ENCODE measurements at regions not wholly inside any gene's neighbourhood (a gene's known extent, or its start where the extent isn't known, plus 50 kb on each side); places are given as distances from the start of the nearest gene placed in this dataset.

DNA sequence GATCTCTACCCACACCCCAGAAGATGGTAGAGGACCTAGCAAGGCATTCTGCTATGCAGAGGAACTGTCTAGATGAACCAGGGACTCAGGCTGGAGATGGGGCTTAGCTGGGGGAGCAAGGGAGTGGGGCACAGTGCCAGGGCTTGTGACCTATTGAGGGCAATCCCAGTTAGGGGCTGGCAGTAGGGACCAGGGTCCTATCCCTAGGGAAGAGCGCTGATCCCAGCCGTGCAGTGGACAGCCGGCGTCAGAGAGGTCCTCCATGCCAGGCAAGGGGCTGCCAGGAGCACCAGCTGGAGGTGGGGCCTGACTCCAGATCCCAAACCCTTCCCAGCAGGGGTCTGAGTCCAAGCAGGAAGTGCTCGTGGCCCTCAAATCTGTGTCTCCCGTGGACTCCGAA lies 52.7 kb upstream of the NEURL1B start:
- no peak for FAIRE-seq

DNA sequence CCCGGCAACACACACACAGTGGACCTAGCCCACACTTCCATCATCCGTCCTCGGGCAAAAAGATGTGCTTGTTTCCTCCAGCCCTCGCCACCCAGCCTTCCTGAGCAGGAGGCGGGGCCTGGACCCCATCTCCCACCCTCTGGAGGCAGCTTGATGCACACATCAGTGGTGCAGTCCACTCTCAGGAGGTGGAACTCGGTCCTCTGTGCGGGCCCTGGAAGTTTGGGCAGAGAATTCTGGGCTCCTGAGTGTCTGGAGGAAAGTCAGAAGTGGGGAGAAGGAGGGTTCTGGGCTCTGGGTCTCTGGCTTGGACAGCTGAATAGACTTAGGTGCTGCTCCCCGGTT lies 54.0 kb upstream of the NEURL1B start:
- no peak for FAIRE-seq

DNA sequence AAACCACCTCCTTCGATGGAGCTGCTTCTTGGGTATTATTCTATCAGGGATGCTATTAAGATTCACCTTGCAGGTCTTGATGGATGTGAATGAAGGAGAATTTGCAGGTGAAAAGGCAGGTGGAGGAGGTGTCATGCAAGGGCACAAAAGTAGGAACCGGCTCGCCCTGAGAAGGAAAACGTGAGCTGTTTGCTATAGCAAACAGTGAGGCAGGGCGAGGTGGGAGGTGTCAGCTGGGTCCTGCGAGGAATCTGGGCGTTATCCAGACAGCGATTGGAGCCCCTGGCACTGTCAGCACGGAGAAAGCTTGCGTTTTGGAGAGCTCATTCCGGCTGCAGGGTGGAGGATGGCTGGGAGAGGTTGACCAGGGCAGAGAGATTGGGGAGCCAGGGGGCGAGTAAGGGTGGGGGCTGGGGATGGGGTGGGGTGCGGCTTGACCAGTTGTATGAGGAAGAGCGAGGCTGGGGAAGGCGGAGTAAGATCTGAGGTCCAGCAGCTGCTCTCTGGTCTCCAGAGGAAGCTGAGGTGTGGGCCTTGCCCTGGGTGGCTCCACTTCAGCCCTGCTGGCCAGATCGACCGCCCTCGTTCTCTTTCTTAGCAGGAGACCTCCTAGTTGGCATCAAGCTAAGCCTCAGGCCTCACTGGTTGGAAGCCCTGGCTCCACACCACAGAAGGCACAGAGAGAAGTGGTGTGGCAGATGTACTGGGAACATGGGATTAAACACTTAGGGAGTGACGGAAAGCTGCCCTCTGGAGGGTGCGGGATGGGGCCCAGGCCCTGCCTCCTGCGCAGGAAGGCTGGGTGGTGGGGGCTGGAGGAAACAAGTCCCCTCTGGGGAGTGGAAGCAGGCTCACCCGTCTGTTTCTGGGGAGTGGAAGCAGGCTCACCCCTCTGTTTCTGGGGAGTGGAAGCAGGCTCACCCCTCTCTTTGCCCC lies 54.7 kb upstream of the NEURL1B start:
- no peak for FAIRE-seq

DNA sequence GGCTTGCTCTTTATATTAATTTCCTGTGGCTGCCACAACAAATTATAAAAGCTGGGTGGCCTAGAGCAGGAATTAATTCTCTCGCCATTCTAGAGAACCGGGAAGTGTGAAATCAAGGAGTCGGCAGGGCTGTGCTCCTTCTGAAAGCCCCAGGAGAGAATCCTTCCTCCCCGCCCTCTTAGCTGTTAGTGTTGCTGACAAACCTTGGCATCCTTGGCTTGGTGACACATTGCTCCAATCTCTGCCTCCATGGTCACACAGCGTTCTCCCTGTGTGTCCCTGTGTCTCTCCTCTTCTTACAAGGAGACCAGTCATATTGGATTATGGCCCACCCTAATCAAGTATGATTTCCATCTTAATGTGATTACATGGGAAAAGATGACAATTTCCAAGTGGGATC lies 55.9 kb upstream of the NEURL1B start:
- FAIRE-seq: no peak

DNA sequence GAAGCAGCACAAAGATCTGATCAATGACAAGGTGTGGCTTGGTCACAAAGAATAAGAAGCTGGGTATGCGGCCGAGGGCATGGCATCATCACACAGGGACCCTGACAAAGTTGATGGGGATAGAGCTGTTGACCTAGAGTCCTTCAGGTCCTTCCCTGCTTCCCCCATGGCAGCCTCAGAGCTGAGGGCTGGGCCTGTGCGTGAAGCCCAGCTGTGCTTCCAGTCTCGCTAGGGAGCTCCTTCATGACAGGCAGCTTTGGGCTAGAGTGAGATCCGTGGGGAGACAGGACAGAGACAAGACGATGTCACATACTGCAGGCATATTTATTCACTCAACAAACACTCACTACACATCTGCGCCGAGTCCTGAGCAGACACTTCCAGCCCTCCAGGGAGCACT lies 56.4 kb upstream of the NEURL1B start:
- no peak for FAIRE-seq

DNA sequence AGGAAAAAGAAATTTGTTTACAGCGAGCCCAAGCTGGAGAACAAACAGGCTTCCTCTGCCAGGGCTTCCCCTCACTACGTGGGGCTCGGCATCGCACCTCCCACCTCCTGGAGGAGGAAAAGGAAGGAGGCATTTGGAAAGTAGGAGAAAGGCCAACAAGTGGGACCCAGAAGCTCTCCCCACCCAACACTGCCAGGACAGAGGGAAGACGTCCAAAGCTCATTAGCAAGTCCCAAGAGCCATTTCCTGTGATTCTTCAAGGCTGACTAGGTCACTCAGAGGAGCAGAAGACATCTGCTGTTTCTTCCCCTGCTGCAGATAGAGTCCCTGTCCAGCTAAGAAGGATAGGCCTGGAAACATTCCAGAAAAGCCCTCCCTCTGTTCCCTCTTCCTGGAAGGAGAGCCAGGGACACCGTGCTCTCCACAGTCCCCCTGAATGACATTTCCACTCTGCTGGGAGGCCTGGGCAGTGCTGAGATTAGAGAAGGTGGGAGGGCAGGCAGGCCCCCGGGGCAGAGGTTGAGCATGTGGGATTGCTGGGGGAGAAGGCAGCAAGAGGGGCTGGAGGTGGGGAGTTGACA lies 57.0 kb upstream of the NEURL1B start:
- FAIRE-seq: no peak

DNA sequence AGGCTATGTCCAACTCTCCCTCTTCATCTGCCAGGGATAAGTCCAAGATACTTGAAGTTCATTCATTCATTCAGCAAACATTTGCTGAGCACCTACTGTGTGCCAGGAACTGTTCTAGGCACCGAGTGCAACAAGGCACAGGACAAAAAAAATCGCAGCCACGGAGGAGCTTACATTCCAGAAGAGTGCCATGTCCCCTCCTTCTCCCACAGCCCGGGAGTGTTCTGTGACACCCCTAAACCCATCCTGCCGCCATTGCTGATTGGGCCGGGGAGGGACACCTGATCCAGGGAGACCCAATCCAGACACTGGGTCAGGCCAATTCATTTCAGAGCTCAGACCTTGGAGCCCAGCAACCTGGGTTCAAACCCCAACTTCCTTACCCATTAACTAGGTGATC lies 58.1 kb upstream of the NEURL1B start:
- FAIRE-seq: no peak

DNA sequence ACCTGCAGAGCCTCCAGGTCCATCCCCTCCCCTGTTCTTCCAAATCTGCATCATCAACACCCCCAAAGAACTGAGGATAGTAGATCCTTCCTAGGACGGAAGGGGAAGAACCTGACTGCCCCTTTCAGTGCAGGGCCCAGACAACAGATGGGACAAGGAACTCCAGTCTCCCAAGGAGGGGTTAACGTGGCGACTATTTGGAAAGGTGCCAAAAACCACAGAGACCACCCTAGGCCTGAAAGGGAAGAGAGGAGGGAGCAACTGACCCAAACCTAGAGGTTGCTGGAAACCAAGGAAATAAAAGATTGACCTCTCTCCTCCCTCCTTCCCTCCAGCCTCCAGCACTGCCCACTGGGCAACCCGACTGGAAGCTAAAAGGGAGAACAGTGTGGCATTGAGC lies 59.7 kb upstream of the NEURL1B start:
- FAIRE-seq: no peak

DNA sequence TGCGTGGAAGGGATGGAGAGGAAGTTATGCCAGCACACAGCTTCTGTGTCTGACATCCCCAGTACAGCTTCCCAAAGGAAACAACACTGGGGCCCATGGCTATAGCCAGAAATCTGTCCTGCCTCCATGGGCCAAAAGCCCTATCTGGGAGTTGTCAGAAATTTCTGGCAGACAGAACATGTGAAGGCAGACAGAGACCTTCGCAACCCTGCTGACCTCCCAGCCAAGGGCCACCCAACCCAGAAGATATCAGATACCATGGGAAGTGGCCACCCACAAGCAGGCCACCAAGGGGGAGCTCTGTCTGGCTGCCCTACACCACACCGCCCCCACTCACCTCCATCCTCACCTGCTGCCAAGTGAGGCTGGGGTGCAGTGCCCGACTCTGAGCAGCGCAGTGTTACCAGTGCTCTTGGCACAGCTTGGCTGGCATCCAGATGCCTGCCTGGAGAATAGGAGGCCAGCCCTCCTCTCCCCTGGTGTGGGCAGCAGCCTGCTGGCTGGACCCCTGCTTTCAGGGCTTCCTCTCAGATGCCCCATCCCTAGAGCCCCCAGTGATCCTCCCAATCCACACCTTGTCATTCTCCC lies 61.6 kb upstream of the NEURL1B start:
- FAIRE-seq: no peak

DNA sequence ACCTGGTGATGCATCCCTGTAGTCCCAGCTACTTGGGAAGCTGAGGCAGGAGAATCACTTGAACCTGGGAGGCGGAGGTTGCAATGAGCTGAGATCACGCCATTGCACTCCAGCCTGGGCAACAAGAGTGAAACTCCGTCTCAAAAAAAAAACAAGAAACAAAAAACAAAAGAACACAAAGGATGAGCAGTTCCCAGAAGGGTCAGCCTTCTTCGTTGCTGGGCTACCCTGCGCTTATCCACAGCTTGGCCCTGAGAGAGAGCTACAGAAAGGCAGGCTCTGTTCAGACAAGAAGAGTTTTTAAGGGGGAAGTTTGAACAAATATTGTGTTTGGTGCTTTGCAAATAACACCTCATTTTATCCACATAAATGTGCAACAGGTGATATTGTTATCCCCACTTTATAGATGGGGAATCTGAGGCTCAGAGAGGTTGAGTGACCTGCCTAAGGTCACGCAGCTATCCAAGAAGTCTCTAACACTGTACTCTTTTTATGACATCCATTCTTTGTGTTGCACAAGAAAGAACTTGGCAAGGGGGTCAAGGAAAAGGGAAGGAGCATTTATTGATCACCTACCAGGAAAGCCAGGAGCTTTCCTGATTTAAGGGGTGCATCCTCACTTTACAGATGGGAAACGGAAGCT lies 63.7 kb upstream of the NEURL1B start:
- no peak for FAIRE-seq

DNA sequence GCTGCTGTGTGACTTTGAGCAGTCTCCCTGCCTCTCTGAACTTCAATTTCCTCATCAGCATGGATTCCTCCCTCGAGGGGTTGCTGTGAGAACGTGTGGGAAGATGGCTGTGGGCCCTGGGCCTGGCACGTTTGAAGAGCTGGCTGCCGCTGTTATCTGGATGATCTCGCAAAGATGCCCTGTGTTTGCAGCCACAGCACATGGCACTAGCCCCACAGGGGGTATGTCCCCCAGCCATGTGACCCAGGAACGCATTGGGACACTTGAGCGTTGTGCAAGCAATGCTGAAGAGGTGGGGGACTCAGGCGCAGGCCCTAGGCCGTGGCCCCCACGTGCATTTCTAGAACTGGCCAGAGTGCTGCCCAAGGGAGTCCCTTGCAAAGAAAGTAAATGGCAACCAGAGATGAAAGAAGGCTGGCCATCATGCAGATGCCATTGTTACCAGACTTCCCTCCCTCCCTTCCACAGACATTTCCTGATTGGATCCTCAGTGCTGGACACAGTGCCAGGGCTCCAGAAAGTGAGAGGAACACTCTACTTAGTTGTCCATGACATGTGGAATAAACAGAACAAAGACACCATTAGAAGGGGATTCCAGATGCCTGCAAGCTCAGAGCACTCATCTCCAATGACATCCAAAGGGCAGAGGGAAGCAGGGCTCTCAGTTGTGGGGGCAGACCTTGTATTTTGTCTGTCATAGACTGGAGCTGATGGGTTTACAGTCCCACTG lies 65.1 kb upstream of the NEURL1B start:
- FAIRE-seq: no peak

DNA sequence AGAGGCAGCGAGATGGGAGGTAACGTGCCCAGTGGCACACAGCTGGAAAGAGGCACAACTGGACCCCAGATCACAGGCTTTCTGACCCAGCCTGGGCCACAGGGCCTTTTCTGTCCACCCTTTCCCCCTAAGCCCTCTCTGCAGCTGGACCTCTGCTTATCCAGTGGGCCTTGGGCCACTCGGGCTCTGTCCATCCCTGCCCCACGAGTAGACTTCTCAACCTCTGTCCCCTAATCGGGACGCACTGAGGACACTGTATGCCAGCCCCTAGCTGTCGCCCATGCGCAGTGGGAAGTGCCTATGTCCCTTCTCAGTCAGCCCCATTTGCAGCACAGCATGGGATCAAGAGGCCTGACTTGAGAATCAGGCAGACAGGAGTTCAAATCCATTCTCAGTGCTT lies 65.6 kb upstream of the NEURL1B start:
- FAIRE-seq: no peak

DNA sequence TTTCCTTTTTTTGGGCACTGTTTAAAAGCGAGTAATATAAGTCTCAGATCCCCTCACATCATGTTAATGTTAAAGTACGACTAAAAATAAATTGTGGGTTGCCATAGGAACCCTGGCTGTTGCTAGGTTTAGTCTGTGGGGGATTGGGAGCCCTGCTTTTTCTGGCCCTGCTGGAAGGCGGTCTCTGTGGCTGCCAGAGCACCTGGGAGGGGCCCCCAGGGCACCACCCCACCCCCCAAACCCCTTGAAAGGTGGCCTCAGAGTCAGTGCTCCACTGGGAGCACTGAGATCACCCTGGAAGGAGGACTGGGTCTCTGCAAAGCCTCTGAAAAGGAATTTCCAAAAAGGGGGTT lies 66.2 kb upstream of the NEURL1B start:
- FAIRE-seq: no peak

DNA sequence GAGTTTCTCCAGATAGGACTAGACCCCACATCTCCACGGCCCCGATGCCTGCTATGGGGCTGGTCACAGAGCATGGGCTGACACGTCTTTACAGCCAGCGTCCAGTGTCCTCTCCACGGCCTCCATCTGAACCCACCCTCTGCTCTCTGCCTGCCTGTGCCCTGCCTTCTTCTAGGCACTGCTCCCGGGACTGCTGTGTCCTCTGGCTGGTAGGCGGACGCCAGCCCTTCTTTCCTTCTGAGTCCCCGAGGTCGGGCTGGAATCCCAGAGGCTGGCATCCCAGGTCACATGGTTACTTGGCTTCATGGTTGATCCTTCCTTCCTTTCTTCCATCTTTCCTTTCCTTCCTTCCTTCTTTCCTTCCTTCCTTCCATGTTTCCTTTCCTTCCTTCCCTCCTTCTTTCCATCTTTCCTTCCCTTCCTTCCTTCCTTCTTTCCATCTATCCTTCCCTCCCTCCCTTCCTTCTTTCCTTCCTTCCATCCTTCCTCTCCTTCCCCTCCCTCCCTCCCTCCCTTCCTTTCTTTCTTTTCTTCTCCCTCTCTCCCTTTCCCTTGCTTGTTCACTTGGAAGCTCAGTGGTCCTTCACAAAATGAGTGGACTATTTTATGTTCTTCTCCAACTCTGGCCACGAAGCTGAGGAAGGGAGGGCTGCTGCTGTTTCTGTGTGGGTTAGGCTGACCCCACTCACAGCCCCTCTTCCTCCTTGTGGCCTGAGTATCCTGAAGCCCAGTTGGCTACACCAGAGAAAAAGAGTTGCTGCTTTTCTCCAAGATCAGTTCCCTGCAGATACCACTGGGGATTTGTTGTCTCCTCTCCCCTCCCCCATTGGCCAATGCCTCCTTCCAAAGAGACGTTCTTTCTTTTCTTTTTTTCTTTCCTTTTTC lies 66.8 kb upstream of the NEURL1B start:
- no peak for FAIRE-seq

DNA sequence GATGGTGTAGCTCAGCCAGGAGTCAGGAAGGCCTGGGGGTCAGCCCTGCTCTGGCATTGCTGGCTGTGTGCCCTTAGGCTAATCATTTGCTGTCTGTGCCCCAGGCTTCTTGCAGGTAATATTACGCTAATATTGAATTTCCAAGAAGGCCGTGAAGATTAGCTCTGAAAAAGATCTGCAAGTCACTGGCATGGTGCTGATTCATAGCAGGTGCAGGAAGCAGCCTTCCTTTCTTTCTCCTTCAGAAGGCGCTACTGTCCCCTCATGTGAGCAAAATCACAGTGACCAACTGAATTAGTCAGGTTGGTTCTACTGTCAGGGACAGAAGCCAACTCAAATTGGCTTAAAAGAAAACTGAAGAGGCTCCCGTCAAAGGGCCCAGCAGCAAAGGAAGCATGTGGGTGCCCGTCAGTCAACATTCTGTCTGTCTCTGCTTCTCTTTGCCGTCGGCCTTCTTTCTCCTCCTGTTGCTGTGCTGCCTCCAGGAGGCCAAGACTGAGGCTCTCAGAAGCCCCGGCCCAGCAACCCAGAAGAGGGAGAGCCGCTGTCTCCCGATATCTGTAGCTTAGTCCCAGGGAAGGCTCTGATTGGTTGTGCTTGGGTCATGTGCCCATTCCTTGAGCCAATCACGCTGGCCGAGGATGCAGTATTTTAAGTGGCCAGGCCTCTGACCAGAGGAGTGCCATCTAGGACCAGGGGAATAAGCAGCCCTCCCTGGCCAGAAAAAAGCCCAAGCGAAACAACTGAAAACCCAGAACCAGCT lies 67.8 kb upstream of the NEURL1B start:
- FAIRE-seq: no peak

DNA sequence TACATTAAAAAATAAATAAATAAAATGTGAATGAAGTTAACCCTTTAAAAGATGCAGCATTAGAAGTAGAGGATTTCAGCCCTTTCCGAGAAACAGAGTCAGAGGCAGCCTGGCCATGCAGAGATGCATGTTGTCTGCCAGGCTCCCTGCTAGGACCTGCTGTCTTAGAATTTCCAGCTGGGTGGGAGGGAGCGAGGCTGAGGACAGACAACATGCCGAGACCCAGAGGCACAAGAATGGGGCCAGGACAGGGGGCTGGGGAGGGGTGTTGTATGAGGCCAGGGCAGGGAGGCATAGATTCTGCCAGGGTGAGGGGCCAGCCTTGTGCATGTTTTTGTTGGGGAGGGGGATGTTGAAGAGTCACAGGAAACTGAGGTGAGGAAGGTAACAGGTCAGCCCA lies 68.6 kb upstream of the NEURL1B start:
- FAIRE-seq: no peak

DNA sequence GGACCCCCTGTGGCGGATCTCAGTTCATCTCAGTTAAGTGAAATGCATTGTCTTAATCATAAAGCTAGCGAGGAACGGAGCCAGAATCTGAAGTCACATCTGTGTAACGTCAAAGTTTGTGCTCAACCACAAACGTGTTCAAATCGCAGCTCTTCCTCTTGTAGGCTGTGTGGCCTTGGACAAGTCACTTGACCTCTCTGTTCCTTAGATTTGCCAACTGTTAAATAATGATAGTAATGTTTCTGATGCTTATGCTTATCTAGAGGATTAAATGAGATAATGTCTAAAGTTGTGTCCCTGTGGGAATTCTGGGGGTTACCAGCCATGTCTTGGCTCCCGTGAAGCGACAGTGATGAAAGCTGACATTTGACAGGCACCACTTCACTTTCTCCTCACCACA lies 69.2 kb upstream of the NEURL1B start:
- no peak for FAIRE-seq

DNA sequence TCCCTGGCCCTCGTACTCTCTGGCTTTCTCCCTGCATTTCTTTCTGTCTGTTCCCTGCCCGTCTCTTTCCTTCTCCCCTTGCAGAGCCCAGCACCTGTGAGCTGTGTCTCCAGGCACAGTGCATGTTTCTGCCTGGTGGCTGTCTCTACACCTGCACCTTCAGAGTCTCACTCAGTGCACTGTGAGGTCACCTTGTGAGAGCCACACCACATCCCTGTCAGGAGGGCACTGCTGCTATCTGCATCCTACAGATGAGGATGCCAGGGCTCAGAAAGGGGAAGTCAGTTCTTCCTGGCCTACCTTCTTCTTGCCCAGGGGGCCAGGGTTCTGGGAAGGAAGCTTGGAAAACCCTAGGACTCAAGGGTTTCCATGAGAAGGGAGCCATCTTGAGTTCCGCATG lies 69.7 kb upstream of the NEURL1B start:
- FAIRE-seq: no peak

DNA sequence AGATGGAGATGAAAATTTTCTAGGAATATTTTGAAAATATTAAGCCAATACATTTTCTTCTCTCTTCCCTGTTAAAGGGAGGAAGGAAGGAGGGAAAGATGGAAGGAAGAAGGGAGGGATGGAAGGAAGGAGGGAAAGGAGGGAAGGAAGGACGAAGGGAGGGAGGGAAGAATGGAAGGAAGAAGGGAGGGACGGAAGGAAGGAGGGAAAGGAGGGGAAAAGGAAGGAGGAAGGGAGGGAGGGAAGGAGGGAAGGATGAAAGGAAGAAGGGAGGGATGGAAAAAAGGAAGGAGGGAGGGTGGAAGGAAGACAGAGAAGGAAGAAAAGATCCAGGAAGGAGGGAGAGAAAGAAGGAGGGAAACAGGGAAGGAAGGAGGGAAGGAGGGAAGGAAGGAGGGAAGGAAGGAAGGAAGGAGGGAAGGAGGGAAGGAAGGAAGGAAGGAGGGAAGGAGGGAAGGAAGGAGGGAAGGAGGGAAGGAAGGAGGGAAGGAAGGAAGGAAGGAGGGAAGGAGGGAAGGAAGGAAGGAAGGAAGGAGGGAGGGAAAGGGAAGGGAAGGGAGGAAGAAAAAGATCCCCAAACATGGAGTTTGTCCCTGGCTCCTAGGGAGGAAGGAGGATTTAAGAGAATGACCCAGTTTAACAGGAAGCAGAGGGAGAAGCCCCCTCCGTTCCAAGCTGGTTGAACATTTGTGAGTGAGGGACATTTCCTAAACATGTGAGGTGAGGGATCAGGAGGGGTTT lies 70.3 kb upstream of the NEURL1B start:
- no peak for FAIRE-seq

DNA sequence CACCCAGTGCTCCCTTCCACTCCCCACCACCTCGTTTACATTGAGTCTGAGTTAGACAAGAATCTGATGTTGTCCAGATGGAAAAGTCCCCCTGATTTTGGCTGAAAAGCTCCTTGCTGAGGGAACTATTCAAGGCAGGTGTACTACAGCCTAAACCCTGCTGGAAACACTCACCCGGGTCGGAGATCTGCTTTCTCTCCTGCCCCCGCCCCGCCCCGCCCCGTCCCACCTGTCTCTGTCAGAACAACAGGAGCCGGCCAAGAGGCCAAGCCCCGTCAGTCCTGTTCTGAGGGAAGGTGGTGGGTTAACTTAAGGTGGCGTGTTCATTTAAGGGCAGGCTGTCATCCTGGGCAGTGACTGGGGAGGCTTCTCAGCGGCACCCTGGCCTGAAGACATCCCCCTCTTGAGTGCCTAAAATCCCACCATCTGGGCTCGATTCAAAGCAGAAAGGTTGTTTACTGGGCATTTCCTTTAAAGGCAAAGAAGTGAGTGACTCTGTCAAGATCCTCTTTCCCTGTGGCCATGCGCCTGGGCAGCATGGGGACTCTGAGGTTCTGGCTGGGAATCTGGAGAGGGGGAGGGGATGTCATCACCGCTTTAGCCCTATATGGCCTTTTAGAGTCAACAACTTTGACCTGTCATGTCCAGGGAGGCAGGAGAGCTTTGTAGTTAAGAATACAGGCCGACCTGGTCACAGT lies 71.1 kb upstream of the NEURL1B start:
- FAIRE-seq: no peak

Data from A204.1 (cell line).